HG03558 (cell line): ENCODE measurements at regions not wholly inside any gene's neighbourhood (a gene's known extent, or its start where the extent isn't known, plus 50 kb on each side); places are given as distances from the start of the nearest gene placed in this dataset.

Source experiments
- ATAC-seq: cut with Tn5 transposase; IDR thresholded peaks from one replicate; pipeline ENCODE4 v1.9.1; 2021; ENCODE audit warnings: moderate number of reproducible peaks; ENCODE audit not compliant: unreplicated experiment; ENCODE audit errors: extremely low read depth

- ATAC-seq, result no peak
Measured at GRCh38 chr11:23723861-23724260, 773.0 kb upstream of the LUZP2 start.

- no peak for ATAC-seq
Measured at GRCh38 chr11:23725752-23726151, 771.1 kb upstream of the LUZP2 start.

GRCh38 chr11:23727387-23727786 is 769.5 kb upstream of the LUZP2 start:
- no peak for ATAC-seq

GRCh38 chr11:23727794-23728193 is 769.1 kb upstream of the LUZP2 start:
- ATAC-seq, result no peak

GRCh38 chr11:23729088-23729487 is 767.8 kb upstream of the LUZP2 start:
- ATAC-seq, result no peak

GRCh38 chr11:23730307-23730998 is 766.4 kb upstream of the LUZP2 start:
- ATAC-seq, result no peak

- ATAC-seq, result no peak
Measured at GRCh38 chr11:23732026-23732425, 764.8 kb upstream of the LUZP2 start.

- no peak for ATAC-seq
Measured at GRCh38 chr11:23746896-23747295, 750.0 kb upstream of the LUZP2 start.

GRCh38 chr11:23749762-23750430 is 747.0 kb upstream of the LUZP2 start:
- no peak for ATAC-seq

- ATAC-seq, result no peak
Measured at GRCh38 chr11:23751280-23751679, 745.6 kb upstream of the LUZP2 start.

- ATAC-seq, result no peak
Measured at GRCh38 chr11:23755076-23755475, 741.8 kb upstream of the LUZP2 start.

GRCh38 chr11:23755769-23756168 is 741.1 kb upstream of the LUZP2 start:
- no peak for ATAC-seq

- ATAC-seq, result no peak
Measured at GRCh38 chr11:23759489-23759888, 737.4 kb upstream of the LUZP2 start.

- no peak for ATAC-seq
Measured at GRCh38 chr11:23764286-23764685, 732.6 kb upstream of the LUZP2 start.

- ATAC-seq, result no peak
Measured at GRCh38 chr11:23765682-23766252, 731.1 kb upstream of the LUZP2 start.

- no peak for ATAC-seq
Measured at GRCh38 chr11:23767576-23767975, 729.3 kb upstream of the LUZP2 start.

- no peak for ATAC-seq
Measured at GRCh38 chr11:23769214-23769613, 727.6 kb upstream of the LUZP2 start.

- no peak for ATAC-seq
Measured at GRCh38 chr11:23772081-23772480, 724.8 kb upstream of the LUZP2 start.

- ATAC-seq, result no peak
Measured at GRCh38 chr11:23778971-23779370, 717.9 kb upstream of the LUZP2 start.

- no peak for ATAC-seq
Measured at GRCh38 chr11:23780231-23780630, 716.6 kb upstream of the LUZP2 start.

GRCh38 chr11:23781803-23782560 is 714.9 kb upstream of the LUZP2 start:
- no peak for ATAC-seq
